ENCODE measurements at regions not wholly inside any gene's neighbourhood (a gene's known extent, or its start where the extent isn't known, plus 50 kb on each side); places are given as distances from the start of the nearest gene placed in this dataset.

DNA sequence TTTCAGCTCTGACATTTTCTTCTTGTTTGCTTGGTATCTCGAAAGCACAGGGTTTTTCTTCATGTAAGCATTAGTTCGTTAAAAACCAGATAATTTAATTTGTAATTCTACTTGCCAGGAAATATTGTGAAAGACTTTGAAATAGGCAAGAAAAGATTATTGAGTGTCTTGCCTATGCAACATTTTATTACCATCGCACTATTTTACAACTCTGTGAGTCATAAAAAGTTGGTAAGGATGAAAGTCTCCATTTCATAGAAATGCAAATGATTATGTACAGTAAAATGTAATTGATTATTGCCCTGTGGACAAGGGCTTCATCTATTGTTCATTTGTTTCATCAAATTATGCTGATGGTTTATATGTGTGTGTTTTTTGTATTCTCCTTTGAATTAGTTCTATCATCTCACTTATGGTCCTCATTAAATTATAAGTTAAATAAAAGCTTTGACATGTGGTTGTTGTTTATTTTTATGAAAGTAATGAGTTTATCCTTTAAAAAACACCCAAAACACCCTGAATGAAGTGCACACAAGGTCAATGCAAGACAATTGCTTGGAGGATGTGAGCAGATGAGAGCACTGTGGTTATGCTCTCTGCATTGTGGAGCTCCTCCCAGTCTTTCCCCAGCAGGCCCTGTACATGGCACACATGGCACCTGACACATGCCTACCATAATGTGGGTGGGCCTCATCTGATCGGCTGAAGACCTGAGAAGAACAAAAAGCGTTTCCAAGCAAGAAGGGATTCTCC, 230.8 kb downstream of the CXCL12 start:
- TF ChIP-seq, protein P1, sequence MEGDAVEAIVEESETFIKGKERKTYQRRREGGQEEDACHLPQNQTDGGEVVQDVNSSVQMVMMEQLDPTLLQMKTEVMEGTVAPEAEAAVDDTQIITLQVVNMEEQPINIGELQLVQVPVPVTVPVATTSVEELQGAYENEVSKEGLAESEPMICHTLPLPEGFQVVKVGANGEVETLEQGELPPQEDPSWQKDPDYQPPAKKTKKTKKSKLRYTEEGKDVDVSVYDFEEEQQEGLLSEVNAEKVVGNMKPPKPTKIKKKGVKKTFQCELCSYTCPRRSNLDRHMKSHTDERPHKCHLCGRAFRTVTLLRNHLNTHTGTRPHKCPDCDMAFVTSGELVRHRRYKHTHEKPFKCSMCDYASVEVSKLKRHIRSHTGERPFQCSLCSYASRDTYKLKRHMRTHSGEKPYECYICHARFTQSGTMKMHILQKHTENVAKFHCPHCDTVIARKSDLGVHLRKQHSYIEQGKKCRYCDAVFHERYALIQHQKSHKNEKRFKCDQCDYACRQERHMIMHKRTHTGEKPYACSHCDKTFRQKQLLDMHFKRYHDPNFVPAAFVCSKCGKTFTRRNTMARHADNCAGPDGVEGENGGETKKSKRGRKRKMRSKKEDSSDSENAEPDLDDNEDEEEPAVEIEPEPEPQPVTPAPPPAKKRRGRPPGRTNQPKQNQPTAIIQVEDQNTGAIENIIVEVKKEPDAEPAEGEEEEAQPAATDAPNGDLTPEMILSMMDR (conservative IDR thresholded peaks at IDR 0.05; ENCODE audit: low read length): no peak
- TF ChIP-seq EZH2phosphoT487 (IDR thresholded peaks at IDR 0.05; ENCODE audit: borderline replicate concordance): no peak
